HG03196 (cell line): ENCODE measurements at regions not wholly inside any gene's neighbourhood (a gene's known extent, or its start where the extent isn't known, plus 50 kb on each side); places are given as distances from the start of the nearest gene placed in this dataset.

Experiments
- ATAC-seq: cut with Tn5 transposase; IDR thresholded peaks from one replicate; pipeline ENCODE4 v1.9.1; 2021; ENCODE audit not compliant: unreplicated experiment

DNA sequence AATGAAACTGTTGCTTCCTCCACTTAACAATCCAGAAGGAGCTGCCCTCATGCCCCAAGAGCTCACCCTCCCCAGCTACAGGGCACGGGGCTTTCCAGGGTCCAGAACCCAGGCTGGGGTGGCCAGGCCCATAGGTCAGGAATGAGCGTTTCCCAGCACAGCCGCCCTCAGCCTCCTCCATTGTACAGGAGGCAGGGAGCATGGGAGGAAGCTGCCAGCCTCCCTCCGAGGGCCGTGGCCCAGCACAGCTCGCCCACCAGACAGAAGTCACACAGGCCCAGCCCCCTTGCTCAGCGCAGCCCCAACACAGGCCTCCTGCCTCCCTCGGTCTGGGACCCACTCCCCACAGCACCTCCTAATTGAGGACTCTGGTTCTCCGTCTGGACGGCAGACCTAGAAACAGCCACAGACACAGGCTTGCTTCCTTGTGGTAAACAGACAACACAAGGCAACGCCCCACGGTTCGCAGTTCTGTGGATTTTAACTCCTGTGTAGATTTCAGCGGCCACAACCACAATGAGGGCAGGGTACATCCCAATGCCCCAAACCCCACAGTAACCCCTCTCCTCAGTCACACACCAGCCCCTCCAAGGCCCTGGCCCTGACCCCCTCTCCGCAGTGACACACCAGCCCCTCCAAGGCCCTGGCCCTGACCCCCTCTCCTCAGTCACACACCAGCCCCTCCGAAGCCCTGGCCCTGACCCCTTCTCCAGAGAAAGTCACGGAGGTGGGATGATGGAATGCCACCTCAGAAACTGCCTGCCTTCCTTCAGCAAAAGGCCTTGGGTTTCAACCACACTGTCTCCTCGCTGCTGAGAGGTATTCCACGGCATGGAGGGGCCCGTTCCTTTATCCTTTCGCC lies 173.5 kb downstream of the DLL1 start:
- ATAC-seq, result no peak

DNA sequence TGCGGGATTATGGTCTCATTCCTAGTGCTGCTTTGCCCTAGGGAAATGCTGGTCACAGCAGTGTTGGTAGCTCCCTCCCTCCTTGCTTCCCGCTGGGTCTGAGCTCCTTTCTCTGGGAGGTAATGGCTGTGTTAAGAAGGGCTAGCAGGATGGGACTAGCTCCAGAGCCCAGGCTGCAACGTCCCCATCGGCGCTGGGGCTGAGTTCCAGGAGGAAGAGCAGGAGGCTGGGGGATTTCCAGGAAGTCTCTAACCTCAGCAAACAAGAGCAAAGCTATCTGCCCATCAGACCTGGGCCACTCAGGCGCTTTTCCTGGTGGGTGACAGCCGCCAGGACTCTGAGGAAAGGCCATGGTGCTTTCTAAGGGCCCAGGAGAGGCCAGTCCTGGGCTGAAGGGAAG lies 174.2 kb downstream of the DLL1 start:
- ATAC-seq, result no peak

DNA sequence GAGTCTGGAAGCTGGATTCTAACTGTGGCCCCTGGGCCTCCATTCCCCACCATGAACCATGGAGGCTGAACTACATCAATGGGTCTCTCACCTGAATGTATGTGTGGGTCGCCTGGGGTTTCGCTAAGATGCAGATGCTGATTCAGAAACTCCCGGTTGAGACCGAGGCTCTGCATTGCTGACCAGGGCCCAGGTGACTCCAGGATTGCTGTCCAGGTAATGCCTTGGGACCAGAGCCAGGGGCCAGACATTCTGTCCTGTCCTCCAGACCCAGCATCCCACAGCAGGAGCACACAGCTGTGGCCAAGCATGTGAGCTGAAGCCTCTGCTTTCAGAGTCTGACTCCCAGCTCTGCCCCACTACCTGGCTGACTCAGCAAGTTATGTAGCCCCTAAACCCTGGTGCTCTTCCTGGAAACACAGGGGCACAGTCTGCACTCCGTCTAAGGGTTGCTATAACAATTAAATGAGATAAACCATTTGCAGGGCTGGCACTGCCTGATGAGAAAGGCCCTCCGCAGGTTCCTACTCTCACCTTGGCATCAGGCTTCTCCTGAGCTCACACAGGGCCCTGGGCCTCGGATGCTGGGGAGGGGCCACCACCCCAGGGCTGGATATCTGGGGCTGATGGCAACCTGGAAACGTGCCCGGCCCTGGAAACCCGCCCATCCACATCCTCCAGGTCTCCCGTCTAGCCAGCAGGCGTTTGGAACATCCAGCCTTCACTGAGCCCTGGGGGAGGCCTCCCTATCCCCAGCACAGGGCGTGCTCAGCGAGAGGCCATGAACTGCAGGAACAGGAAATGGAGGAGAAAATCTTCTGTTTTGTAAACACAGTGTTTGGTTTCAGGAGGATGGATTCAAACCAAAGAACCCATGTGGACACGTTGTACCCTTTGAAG lies 175.7 kb downstream of the DLL1 start:
- no peak for ATAC-seq

DNA sequence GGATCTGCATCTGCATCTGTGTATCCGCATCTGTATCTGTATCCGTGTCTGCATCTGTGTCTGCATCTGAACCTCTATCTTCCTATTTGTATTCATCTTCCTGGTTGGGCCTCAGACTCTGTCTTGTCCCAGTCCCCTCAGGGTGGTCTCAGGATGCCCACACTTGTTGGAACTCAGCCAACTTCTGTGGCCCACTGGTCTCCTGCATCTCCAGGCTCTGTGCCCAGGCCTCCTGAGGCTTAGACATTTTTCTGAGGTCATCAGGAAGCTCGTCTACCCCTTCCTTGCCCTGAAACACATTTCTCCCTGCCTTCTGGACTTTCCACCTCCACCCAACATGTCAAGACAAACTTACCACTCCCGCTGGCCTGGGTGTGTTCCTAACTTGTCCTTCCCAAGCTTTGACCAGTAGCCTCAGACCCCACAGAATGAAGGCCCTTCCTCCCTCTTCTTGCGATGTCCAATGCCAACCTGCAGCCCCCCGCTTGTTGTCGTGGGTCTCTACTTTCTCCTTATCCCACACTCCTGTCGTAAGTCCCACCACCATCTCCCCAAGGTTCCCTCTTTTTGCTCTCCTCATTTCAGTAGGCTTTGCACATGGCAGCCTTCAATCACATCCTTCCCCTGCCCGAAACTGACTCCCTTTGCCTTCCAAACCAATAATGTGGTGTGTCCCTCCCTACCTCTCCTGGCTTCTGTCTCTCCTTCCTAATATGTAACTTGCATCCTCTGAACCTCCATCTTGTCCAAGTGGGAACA lies 176.5 kb downstream of the DLL1 start:
- ATAC-seq, result no peak

DNA sequence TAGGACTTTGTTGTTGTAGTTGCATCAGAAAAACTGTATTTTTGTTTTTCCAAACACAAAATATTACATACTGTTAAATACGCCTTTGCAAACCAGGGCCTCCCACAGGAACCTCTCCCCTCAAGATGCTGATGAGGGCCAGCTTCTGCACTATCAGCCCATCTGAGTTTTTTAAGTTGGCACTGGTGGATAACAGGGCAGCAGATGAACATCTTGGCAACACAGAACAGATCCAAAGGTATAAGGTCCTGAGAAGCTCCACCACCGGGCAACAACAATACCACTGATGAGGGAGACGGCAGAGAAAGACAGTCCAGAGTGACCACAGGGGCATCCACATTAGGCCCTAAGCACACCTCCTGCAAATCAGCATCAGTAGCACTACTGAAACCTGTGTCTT lies 177.7 kb downstream of the DLL1 start:
- ATAC-seq, result no peak

DNA sequence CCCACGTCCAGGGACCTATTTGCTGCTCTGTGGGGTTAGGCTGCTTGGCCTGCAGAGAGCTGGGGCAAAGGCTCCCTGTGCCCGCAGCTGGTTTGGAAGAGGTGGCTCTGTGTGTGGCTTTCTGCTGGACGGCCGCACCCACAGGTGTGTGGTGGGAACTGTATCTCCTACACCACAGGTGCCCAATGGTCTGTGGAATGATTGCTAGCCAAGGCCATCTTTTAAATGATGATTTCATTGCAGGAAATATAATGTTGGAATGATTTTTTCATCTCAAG lies 178.4 kb downstream of the DLL1 start:
- ATAC-seq, result no peak

DNA sequence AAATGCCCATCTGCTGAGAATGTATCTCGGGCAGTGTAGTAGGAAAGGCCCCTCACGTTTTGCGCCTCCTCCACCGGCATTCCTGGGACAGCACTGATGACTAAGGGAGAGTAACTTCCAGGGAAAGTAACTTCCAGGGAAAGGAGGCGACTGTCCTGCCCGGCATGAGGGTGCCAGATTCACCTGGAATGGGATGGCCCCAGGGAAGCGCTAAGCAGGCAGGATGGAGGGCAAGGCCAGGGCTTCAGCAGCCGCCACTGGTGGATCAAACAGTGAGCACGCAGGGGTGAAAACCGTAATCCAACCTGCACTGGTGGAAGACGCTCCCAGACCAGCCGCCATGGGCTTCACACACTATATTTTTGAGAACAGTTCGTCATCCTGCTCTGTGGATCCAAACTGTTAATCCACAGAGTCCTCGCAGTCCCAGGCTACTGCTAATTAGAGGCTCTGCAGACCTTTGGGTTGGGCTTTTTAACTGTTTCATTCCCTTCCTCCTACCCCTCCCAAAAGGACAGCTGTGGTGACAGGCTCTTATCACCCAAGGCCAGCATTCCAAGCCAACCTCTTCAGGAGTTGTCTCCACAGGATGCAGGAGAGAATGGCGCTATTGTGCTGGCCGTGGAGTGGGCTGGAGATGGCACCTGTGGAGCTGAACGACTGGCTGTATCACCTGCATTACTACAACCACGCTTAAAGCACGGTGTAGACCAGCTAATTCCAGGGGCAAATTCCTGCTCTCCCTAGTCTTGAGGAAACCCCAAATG lies 178.9 kb downstream of the DLL1 start:
- no peak for ATAC-seq

DNA sequence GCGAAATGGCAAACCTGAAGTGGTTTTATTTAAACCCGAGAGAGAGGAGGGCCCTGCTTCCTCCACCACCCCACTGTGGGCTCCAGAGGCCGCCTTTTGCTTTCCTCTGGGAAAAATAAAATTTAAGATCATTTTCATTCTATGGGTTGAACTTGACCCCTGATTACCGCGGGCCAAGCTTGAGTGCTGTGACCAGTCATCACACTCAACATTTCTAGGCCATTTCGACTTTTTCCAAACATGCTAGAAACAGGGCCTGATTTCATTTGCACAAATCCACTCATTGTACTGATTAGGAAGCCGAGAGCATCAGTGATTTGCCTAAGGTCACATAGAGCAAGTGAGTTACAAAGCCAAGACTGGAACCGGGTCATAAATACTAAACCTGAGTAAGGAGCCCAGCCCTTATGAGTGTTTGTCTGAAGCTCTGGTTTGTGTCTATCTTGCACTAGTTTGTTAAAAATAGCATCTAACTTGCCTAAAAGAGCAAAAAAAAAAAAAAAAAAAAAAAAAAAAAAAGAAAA lies 179.7 kb downstream of the DLL1 start:
- no peak for ATAC-seq

DNA sequence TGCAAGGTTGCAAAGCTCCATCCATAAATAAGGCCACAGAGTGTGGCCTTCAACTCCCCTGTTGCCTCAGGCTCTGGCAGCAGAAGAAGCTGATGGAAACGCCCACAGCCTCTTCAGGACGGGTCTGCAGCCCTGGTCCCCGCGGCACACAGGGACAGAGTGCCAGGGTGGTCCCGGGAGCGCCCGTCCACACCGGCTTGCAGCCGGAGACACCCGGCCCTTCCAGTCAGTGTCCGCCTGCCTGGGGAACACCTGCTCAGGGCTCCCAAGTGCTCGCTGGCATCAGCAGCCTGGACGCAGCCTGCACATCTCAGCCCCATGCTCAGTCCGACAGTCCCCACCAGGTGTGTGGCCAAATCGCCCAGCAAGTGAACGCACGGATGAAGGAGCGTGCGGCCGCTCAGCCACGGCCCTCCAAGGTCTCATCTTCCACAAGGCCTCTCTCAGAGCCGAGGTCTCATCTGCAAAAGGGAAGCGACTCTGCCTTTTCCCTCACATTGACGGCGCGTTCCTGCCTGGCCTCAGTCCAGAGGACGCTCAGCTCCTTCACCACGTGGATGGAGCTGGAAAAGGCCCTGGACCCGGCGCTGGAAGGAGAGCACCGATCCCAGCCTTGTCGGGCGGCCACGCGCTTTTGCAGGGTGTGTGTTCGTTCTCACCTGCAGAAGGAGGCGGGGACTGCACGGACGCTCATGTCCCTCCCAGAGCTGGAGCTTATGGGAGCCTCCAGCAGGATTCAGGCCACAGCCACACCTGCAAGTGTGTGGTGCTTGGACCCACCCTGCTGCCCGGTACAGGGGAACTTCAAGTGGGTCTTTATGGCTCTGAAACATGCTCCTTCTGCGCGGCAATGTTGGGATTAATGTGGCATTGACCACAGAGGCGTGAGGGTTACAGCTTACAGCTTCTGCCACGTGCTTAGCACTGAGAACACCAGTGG lies 180.4 kb downstream of the DLL1 start:
- no peak for ATAC-seq

DNA sequence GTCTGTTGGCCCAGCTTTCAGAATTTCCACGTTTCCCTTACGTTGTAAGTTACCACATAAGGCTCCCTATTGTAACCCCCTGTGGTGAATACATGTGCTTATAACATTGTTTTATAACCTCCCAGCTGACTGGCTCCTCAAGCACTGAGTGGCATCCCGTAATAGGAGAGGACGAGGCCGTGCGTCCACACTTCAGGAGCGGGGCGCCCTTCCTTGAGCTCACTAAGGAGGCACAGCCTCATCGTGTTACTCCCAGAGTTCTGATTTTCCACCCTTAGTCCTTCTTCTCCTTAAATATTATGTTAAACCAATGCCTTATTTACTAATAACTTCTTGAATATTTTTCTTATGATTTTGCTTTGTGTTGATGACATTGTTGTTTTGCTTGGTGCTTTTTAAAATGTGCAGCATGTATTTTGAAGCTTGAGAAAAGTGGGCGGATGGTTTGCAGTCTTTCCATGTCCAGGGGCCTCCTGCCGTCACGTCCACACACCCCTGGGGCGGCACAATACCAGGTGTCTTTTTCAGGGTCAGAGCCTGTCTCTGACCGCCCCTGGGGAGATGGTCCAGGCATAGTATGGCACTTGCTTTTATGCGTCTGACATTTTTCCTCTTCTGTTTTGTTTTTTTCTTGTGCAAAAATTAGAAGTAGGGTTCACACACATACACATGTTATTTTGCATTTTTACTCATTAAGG lies 181.8 kb downstream of the DLL1 start:
- no peak for ATAC-seq

DNA sequence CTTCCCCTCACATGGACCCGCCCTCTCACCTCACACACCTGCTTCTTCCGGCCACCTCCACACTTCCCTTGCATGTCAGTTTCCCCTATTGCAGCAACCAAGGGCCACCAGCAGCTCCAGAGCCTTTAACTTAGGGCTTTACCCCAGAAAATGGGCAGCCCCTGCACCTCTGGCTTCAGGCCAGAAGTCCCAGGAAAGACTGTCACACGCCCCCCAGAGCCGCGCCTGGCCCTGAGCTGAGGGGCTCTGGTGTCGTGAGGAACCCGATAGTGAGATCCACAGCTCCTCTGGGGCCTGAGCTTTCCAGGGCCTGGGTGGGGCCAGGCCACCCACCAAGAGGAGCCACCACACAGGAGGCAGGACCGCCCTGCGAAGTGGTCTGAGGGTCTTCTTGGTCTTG lies 182.4 kb downstream of the DLL1 start:
- ATAC-seq, result no peak

DNA sequence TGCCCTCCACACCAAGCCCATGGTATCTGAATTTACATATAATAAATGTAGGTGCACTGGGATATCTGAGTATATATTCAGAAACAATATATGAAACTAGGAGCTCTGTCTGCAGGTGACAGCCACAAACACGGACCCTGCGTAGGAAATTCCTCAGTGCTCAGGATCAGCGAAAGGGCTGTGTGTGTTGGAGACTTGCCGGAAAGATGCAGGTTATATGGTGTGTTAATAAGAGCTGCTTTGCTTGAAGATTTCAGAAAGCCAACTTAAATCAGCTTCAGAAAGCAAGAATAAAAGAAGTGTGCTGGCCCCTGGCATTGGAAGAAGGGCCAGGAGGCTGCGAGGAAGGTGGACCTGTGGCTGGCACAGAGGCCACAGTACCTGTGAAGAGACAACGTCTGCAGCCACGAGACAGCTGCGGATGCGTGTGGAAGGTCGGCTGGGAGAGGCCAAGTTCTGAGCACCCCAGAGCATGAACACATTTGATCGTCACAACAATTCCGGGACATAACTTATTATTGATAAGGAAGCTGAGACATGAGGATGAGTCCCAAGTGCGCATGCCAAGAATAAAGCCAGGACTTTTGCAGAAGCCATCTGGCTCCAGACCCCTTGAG lies 183.2 kb downstream of the DLL1 start:
- ATAC-seq, result no peak

DNA sequence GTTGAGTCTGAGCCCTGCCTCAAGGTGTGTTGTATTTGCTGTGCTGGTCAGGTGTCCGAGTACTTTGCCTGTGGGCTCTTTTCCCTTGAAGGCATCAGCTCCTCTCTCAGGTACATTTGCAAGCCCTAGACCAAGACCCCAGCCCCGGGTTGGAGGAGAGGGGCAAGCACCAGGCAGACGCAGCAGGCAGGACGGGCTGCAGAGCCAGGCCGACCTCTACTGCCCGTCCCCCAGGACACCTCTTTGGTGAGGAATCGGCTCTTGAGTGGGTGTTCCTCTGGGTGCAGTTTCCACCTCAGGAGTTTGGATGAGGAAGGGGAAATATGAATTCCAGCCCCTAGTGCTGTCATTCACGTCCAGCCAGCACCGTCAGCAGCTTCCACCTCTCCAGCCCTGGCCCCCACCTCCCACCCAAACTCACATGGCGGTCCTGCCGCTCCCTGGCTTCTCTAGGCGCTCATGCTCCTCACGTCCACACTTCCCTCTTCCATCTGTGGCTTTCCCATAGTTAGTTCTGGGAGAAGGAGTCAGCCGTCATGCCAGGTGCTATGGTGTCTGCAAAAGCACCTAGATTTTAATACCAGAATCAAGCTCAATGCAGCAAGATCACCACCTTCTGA lies 183.9 kb downstream of the DLL1 start:
- no peak for ATAC-seq

DNA sequence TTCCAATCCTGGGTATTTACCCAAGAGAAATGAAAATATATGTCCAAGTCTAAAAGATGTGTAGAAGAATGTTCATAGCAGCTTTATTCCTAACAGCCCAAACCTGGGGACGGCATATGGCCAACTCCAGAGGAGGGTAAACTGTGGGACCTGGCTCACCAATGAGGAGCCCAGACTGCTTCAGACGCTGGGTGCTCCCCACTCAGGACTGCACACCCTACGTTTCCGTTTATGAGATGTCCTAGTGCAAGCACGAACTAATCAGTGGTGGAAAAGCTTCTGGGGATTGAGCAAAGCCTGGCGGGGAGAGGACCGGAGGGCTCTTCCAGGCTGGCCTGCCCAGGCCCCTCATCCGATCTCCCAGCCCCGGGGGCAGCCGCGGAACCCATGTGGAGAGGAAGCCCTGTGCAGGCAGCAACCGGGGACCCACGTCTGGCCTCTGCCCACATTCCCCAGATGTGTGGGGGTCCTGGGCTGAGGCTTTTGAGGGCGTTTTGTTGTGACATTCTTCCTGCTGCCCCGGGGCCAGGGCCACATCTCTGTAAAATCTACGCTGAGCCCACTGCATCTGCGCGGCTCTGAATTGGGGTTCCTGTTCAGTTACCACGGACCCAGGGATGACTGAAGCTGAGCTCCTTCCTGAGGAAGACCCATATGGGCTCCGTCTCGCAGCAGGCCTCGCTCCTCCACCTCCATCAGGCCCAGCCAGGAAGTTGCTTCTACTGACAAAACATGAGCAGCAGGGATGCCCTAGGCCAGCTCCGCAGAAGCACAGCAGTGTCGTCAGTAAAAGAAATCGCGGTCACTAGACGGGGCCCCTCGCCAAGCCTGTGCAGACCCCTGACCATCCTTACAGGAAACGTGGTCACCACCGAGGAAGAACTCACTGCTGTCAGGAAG lies 188.0 kb downstream of the DLL1 start:
- ATAC-seq, result no peak

DNA sequence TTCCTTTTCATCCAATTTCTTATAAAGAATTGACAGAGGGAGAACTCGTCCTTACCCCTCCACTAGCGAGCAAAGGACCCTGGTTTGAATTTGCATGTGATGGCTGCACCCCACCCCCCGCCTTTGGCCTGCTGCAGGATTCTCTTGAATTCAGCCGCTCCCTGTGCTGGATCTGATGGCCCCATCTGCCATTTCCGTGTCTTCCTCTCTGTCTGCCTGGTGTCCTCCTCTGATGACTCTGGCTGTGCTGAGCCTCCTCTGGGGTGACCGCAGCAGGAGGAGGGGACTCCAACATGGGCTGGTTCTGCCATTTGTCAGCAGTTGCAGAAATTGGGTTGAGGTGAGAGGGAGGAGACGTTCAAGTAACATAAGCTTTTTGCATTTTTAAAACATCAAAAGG lies 188.8 kb downstream of the DLL1 start:
- ATAC-seq, result no peak

DNA sequence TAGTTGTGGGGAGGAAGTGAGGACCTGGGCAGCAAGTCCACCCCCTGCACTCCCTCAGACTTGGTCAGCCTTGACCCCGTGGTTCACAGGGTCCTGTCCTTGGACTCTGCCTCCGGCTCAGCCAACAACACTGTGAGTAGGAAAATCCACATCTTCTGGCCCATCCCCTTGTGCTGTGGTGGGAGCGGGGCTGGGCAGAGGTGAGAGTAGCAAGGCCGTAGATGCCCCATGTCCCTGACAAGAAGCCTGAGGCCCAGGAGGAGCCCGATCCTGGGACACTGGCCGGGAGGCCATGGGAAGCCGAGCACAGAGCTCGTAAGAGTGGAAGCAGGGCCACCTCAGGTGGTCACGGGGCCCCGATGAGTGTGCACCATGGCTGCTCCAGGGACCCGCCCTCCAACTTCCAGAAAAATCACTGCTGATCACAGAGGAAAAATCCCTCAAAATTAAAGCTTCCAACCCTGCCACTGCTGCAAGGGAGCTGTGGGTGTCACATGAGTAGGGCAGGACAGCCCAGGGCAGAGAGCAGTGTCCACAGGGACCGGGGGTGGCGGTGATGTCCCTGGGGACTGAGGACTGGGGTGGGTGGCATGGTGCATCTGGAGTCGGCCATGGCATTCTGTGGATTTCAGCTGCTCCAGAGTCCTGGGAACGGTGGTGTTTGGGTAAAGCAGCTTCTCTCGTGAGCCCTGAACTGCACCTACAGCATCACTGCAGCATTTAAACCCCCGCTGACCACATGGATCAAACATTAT lies 189.4 kb downstream of the DLL1 start:
- ATAC-seq, result no peak
